NCI-H1436 treated with DMSO at 0.1 percent for 48 hours (cell line): ENCODE measurements at regions not wholly inside any gene's neighbourhood (a gene's known extent, or its start where the extent isn't known, plus 50 kb on each side); places are given as distances from the start of the nearest gene placed in this dataset.
"Not testable (repeated sequence)": the region's sequence is repeated elsewhere in the genome, so short reads cannot be mapped to it uniquely, and the experiment has no call there.

Experiments
- DNase-seq: peaks from one replicate; lab custom pipeline; 2025; lab: John Stamatoyannopoulos, UW

DNA sequence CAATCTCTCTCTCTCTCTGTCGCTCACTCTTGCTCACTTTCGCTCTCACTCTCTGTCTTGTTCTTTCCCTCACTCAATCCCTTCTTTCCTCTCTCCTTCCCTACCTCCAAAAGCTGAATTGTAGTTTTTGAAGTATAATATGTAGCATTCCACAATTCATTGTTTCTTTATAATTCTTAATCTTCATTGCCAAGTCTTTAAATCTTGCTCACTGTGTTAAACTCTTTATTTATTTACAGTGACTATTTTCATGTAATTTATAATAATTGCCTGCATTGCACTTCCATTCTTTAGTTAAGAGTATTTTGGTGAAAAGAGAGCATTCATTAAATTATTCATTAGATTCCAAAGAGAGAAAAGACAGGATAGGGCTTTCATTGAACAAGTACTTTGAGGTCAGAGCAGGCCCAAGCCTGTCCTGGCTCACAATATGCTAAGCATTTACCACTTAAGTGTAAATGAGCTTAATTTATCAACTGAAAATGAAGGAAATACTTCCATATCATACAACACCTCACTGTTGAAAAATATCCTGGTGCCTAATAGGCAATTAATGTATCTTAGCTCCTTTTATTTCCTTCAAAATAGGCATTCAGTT lies 257.4 kb upstream of the SLITRK1 start:
- no peak for DNase-seq

DNA sequence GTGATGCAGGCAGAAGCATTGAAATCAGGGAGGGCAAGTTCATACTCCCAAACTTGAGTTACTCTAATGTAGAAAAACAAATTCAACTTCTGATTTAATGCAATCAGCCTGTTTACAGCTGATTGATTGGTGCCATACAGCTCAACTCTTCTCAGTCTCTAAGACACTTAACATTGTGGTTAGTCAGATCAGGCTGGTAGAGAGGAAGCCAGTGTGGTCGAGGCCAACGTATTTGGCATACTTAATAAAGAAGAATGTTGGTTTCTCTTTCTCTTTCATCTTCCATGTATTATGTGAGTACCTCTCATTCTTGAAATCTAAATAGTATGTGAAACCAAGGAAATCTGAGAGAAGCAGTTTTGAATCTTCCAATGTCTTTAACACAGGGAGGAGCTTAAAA lies 255.0 kb upstream of the SLITRK1 start:
- DNase-seq: no peak

DNA sequence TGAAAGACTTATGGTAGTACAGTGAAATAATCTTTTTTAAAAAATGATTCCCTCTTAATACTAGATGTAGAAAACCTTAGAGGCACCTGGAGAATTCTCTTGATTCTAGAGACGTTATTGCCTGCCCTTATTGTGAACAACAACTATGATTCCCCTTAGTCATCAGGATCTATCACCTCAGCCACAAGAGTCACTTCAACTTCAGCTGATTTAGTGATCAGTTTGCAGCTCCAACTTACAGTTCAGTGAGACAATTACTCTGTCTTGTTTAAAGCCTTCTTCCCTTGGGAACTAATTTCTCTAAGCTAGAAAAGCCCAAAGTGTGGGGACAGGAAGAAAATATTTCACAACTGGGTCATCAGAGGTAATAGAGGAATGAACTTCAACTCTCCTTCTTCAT lies 254.3 kb upstream of the SLITRK1 start:
- DNase-seq: no peak

DNA sequence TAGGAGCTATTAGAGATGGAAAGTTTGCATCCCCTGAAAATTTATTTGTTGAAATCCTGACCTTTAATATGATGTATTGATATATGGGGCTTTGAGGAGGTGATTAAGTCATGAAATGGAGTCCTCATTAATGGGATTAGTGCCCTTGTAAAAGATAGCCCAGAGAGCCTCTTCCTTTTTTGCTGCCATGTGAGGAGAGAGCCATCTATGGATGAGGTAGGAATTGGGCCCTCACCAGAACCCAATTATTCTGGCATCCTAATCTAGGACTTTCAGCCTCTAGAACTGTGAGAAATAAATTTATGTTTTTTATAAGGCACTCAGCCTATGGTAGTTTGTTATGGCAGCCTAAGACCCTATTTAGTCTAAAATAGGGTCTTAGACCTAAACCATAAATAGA lies 250.2 kb upstream of the SLITRK1 start:
- no peak for DNase-seq

DNA sequence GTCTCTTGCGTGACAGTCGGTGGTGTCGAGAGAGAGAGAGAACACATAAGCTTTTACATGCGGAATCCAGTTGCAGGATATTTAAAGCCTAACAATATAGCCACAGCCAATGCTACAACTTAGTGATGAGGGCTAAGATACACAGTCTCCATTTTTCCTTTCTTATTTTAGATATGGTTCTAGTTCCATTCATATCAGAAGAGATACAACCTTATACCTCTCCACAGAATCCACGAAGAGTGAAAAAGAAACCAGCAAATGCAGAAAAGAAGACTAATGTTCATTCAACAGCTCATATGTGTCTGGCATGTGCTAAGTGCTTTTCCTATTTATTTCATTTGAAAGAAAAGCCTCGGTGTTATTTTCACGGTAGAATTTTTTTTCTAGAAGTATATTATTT lies 249.0 kb upstream of the SLITRK1 start:
- DNase-seq: no peak

DNA sequence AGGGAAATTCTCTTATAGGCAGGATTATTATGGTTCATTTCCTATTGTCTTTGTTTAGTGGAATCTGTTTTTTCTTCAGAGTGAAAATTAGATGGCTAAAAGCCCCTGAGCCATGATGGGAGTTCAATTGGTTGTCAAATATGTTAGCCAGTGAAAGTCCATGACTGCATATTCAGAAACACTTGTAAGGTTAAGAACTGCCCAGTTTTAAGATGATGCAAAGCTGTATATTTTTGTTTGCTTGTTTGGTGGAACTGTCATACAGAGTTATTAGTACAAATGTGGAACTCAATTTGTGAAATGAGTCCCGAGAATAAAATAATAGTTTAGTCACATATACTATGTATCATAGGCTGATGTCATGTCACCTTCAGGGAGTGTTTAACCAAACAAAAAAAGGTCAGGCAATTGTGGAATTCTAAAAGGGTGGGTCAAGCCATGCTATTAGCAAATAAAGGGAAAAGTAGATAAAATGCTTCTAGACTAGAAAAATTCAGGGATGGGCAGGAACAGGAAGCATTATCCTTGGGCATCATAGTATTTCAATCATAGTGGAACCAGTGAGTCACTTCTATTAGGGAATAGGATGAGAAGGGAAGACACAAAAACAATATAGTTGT lies 248.3 kb upstream of the SLITRK1 start:
- no peak for DNase-seq

DNA sequence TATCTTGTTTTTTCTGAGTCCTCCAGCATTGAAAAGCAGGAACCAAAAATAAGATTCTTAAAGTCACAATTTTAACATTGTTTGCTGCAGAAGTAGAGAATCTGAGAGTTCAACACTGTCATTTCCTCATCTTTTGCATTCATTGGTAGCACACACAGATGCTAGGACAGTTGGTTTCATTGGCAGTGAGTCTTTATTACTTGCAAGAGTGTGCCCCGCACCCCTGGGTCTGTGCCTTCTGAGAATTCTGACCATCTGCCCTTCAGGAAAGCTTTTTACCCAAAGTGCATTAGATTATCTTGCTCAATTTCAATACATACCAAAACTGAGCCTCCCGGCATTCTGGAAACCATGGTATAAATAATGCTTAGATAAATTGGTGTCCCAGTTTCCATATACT lies 247.7 kb upstream of the SLITRK1 start:
- DNase-seq: no peak

DNA sequence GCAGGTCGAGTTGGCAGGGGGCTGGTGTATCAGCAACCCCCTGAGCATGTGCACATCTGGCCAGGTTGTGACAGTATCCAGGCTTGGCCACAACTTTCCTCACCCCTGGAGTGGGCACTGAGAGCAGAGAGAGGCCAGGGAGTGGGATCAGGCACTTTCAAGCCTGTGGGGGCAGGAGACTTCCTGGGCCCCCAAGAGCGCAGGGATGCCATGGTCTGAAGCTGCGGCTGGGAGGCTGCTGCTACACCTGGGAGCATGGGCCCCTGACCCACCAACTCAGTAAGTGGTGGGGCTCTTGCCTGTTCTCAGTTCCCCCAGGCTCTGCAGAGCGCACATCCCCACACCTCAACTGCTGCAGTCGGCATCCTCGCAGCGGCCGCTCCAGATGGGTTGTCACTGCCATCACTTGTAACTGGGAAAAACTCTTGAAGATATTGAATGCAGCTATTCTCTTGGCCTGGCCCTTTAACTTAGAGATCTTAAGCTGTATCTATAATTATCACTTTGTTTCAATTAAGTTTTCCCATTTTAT lies 245.4 kb upstream of the SLITRK1 start:
- no peak for DNase-seq

DNA sequence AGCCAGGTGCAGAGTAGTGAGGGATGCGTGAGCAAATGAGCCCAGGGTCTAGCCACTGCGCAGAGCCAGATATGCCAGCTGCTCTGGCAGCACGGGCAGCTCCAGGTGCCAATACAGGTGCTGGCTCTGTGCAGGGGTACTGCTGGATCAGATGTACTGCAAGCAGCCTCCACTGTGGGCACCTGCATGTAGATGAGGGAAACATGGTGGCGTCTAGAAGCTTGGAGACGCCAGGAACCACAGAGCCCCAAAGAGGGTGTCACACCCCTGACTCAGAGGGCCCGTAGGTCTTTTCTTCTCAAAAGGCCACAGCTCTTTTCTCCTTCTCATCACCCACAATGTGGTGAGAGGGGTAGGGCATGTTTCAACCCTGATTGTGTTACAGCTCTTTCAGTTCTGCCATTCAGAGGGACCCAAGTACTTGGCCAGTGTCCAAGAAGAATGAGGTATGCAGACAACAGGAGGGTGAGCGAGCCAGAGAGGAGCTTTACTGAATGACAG lies 244.4 kb upstream of the SLITRK1 start:
- peak; percentile 85 for DNase-seq

DNA sequence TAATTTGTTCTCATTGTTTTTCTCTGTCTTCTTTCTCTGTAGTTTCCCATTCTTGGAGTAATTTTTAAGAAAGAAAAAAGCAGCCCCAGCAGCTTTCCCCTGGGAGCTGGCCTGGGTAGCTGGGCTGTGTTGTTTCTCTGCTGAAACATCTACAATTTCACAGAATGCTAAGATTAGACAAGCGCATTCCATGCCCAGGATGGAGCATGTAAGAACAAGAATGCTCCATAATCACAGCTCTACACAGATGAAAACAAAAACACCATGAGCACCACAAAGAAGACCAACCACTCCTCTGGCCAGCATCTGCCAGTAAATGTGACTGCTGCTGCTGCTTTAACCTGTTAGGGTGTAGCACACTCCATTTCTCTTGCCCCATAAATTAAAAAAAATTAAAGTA lies 239.2 kb upstream of the SLITRK1 start:
- DNase-seq: no peak

DNA sequence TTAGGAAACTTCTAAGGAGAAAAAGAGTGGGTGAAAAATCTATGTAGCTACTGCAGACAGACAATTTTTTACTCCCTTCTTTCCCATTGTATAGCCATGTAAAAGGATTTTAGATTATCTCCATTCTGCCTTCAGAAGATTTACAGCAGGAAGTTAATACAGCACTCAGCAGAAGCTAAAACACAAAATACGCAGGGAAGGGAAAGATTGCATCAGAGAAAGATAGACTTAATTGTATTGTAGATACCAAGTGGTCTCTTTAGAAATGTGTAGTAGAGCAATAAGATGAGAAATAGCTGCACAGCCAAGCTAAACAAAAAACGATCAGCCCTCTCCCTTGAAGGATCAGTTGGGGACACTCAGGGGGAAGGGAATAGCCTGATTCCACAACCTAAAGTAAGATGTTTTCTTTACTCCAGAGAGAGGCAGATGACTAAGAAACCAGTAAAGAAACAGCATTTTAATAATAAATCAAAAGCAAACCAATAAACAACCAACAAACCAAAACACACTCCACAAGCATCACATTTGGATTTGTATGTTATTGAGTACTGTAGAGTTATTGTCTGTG lies 236.7 kb upstream of the SLITRK1 start:
- no peak for DNase-seq

DNA sequence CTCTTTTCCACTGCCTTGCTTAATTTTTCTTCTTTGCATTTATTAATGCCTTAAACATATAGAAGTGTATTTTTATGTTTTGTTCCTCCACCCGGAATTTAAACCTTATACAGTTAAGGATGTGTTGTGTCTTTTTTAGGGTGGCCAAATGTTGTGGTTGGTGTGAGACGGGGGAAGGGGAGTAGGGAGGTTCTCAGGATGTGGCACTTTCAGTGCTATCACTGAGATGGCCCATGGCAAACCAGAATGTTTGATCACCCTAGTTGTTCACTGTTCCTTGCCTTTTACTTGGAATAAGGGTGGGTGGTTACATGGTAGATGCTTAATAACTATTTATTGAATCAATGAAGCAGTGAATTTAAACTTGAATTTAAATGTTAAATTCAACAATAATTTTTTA lies 216.0 kb upstream of the SLITRK1 start:
- DNase-seq: no peak

DNA sequence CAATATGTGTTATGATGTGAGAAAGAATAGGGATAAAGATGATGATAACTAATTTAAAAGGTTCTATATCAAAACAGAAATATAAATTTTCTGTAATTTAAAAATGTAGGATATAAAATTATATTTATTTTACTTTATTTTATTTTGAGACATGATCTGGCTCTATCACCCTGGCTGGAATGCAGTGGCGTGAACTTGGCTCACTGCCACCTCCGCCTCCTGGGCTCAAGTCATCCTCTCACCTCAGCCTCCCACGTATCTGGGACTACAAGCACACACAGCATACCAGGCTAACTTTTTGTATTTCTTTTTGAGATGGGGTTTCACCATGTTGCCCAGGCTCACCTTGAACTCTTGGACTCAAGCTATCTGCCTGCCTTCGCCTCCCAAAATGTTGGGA lies 214.9 kb upstream of the SLITRK1 start:
- no peak for DNase-seq

DNA sequence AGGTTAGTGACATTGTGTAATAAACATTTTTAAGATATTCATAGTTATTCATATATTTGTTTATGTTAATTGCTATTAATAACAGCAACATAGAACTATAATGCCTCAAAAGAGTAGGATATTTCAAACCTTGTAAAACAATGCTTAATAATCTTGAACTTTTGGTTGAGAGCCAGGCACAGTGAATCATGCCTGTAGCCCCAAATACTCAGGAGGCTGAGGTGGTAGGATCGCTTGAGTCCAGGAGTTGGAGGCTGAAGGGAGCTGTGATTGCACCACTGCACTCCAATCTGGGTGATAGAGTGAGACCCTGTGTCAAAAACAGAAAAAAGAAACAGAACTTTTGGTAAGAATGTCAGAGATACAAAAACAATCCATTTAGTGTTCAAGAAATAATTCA lies 213.9 kb upstream of the SLITRK1 start:
- no peak for DNase-seq

DNA sequence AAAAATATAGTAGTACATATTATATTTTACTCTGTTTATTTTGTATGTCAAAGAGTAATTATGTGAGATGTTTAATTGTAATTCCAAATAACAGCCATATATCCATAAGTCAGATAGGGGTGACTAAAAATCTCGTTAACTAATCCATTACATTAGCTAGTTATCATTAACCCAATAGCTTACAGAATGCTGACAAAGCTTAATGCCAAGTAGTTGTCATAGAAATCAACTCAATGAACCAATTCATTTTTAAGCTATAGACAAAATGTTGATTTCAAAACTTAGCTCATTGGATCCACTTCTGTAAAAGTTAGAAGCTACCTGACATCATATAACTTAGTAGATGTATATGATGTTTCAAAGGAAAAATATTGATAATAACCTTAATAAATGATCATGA lies 206.7 kb upstream of the SLITRK1 start:
- DNase-seq: no peak

DNA sequence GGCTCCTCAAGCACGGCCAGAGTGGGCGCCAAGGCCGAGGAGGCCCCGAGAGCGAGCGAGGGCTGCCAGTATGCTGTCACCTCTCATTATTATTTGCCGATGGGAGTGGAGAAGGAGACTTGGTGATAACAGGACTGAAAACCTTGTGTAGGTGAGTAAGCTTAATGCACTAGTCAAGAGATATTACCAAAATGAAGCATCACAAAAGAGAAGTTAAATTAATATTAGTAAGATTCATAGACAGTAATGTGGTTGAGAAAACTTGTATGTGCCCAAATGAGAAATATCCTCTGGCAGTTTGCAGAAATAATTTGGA lies 204.5 kb upstream of the SLITRK1 start:
- DNase-seq: no peak

DNA sequence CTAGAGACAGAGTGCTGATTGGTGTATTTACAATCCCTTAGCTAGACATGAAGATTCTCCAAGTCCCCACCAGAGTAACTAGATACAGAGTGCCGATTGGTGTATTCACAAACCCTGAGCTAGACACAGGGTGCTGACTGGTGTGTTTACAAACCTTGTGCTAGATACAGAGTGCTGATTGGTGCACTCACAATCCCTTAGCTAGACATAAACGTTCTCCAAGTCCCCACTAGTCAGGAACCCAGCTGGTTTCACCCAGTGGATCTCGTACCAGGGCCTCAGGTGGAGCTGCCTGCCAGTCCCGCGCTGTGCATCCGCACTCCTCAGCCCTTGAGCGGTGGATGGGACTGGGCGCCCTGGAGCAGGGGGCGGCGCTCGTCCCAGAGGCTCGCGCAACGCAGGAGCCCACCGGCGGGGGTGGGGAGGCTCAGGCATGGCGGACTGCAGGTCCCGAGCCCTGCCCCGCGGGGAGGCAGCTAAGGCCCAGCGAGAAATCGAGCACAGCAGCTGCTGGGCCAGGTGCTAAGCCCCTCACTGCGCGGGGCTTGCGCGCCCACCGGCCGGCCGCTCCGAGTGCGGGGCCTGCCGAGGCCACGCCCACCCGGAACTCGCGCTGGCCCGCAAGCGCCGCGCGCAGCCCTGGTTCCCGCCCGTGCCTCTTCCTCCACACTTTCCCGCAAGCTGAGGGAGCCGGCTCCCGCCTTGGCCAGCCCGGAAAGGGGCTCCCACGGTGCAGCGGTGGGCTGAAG lies 204.0 kb upstream of the SLITRK1 start:
- DNase-seq: not testable (repeated sequence)

DNA sequence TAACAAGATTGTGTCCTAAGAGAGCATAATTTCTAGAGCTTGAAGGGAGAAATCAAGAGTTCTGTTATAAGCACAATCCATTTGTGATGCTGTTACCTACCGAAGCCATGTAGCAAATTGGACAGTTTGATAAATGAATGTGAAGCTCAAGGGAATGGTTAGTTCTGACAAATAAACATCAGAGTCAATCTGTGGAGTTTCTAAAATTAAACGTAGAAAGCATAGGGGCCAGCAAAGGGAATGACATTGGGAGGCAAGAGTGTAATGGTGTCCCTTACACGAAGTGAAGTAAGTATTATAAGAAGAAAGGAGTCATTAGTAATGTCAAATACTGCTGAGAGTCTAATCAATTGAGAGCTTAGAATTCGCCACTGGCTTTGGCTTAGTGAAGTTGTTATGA lies 200.2 kb upstream of the SLITRK1 start:
- no peak for DNase-seq

DNA sequence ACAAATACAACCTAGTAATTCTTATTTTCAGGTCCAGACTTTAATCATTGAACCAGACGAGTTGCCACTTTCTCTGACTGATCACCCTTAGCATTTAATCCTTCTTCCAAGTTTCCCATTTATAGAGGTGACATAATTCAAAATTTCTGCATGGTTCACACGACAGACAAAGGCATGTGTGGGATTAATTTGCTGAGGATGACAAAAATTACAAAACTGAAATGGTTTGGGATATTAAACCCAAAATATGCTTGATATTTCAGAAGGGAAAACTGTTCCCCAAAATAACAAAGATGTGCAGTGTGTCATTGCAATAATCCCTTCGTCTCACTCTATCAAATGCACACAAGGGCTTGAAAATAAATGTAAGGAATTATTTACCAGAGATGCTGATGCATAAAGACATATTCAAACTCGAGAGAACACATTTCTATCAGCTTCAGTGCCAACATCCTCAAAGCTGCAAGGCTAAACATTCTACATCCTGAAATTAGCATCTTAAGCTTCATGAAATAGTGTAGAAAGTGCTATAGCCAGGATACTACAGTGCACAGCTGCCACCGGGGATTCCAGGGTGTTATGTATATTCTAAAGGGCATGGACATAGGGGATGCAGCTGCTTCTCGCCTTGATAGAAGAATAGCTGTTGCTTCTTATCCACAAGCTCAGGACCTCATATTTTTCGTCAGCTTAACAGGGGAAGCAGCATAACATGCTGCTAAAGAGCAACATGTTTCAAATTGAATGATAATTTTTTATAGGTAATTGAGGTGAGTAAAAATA lies 198.7 kb upstream of the SLITRK1 start:
- no peak for DNase-seq

DNA sequence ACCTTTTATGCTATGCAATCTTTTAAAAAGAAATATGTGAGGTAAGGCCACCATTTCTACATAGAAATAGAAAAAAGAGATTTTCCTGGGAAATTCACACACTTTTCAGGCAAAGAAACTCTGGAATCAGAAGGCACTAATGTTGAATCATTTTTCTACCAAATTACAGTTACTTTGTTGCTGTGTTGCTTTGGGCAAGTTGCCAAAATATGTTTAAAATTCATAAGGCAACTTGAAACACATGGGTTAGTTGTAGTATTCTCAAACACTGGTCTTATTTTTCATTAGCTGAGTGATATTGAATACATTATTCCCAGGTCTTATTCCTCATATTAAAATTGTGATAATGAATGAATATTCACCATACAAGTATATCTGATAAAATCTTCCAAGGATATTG lies 195.0 kb upstream of the SLITRK1 start:
- DNase-seq: no peak

DNA sequence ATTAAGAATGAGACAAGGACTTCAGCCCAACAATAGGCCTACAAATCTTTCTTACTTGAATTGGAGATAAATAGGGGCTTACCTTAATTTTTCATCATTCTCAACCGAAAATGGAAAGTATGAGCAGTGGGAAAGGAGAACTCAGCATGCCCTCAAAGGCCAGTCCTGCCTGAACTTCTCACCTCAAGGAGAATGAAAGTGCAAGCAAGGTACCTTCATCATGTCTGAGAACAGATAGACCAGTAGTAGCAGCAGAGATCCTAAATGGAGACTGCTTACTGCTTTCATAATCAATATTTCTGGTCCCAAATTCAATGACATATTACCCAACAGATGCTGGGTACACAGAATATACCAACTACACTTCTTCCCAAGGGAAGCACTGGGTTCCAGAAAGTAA lies 194.0 kb upstream of the SLITRK1 start:
- no peak for DNase-seq

DNA sequence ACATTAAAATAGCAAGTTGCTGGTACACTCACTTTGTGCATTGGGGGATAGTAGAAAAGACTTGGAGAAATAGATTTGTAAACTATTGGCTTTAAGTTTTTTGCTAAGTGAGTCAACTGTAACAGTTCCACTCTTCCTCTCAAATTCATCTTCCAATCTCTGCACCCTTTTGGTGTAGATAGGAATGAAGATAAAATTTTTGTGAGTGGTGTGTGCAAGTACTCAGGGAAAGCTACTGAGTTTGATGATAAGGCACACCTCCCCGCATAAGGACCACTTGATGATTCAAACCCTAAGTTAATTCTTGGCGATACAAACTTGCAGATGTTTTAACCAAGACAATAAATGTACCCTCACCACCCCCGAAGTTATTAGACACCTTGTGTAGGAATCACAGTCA lies 168.3 kb upstream of the SLITRK1 start:
- no peak for DNase-seq
